ENCODE measurements at regions not wholly inside any gene's neighbourhood (a gene's known extent, or its start where the extent isn't known, plus 50 kb on each side); places are given as distances from the start of the nearest gene placed in this dataset.

DNA sequence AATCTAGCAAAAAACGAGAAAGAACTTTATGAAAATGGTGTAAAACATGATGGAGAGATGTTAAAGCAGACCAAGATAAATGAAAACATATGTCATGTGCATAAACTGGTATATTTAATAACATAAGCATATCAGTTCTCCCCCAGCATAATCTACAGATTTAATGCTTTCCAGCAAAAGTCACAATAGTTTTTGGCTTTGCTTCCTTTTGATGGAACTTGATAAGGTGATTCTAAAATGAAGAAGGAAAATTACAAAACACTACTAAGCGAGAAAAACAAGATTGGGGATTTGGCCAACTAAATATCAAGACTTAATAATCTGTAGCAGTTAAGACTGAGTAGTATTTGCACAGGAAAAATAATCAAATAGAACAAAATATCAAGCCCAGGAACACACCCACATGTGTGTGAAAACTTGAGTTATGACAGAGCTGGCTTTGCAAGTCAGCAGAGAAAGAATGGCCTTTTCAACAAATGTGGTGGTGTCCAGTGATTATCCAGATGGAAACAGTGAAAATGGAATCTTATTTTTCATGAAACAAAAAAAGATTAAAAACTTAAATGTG lies 83.7 kb upstream of the L3MBTL4 start:
- Mint-ChIP-seq H3K27ac (no peak overlapping the region), H3K4me1 (peaks cover 18% of the 10 kb centered on the region), H3K27me3 (ENCODE audit: insufficient read depth) (no peaks in the 10 kb centered on the region), H3K36me3 (ENCODE audit: low read depth) (peaks cover 7% of the 10 kb centered on the region), H3K4me3 (no peak overlapping the region), H3K9me3 (peaks cover 19% of the 10 kb centered on the region)
- WGBS, 2 experiments (ENCODE audit: insufficient coverage in 1 of 2, insufficient read length in 1 of 2): 84% methylated on average over 2 of the region's 2 CpGs; no CpG with 5 or more reads in 1 of the 2 experiments
- H3K9ac ChIP-seq (ENCODE audit: extremely low read depth, low read length, poor library complexity, severe bottlenecking): no peak overlapping the region
- H3K4me1 ChIP-seq (ENCODE audit: control insufficient read depth, insufficient read depth, low read length): peaks cover 11% of the 10 kb centered on the region
- no peaks in the 10 kb centered on the region for H3K36me3 ChIP-seq (ENCODE audit: control insufficient read depth, insufficient read depth, low read length)
- no peak for DNase-seq
- TF ChIP-seq, protein P1, sequence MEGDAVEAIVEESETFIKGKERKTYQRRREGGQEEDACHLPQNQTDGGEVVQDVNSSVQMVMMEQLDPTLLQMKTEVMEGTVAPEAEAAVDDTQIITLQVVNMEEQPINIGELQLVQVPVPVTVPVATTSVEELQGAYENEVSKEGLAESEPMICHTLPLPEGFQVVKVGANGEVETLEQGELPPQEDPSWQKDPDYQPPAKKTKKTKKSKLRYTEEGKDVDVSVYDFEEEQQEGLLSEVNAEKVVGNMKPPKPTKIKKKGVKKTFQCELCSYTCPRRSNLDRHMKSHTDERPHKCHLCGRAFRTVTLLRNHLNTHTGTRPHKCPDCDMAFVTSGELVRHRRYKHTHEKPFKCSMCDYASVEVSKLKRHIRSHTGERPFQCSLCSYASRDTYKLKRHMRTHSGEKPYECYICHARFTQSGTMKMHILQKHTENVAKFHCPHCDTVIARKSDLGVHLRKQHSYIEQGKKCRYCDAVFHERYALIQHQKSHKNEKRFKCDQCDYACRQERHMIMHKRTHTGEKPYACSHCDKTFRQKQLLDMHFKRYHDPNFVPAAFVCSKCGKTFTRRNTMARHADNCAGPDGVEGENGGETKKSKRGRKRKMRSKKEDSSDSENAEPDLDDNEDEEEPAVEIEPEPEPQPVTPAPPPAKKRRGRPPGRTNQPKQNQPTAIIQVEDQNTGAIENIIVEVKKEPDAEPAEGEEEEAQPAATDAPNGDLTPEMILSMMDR (conservative IDR thresholded peaks at IDR 0.05): no peak
- H3K9me3 ChIP-seq (ENCODE audit: control insufficient read depth, low read length): peaks cover 6% of the 10 kb centered on the region
- no peak overlapping the region for H3K27ac ChIP-seq (ENCODE audit: low read depth, low read length)
- no peaks in the 10 kb centered on the region for H3K27me3 ChIP-seq (ENCODE audit: control insufficient read depth, insufficient read depth, low read length, poor library complexity, severe bottlenecking)
- no peak overlapping the region for H3K4me3 ChIP-seq (ENCODE audit: low read length)

DNA sequence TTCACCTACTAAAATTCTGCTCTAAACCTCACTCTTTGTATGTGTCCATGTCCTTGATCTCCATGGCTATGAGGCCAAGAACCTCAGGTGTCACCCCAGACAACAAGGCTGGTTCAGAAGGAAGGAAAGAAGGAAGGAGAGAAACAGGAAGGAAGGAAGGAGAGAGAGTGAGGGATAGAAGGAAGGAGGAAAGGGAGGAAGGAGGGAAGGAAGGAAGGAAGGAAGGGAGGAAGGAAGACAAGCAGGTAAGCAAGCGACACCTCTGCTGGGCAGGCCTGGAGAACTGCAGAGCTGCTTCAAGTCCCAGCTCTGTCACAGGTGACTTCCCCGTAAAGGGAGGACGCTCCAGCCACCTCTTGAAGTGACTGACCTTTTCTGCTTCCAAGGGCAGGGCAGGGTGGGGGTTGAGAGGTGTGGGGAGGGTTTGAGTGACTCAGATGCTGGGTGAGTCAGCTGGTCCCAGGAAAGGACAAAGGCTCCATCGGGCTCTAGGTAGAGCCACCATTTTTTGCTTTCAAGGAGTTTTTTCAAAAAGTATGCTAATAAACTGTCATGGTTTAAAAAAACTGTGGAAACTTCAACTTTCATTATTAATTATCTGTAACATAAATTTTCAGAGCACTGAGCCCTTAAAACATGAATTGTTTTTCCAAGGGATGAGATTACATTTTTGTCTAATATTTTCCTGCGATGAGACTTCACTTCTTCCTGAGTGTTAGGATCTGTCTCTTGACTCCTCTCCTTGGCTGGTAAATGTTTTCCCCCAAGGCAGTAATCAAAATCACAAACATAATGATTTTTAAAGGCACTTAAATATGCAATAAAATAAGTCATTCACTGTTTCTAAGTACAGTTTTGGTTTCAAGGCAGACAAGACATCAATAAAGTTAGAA lies 90.1 kb upstream of the L3MBTL4 start:
- no peak overlapping the region for H3K27ac ChIP-seq (ENCODE audit: low read depth, low read length)
- H3K36me3 ChIP-seq (ENCODE audit: control insufficient read depth, insufficient read depth, low read length): no peaks in the 10 kb centered on the region
- TF ChIP-seq, protein P1 (conservative IDR thresholded peaks at IDR 0.05): no peak
- no peaks in the 10 kb centered on the region for H3K27me3 ChIP-seq (ENCODE audit: control insufficient read depth, insufficient read depth, low read length, poor library complexity, severe bottlenecking)
- H3K4me3 ChIP-seq (ENCODE audit: low read length): no peak overlapping the region
- no peak for DNase-seq
- peaks cover 19% of the 10 kb centered on the region for H3K9me3 Mint-ChIP-seq
- peaks cover 25% of the 10 kb centered on the region for H3K4me1 Mint-ChIP-seq
- no peaks in the 10 kb centered on the region for H3K27me3 Mint-ChIP-seq (ENCODE audit: insufficient read depth)
- peaks cover 6% of the 10 kb centered on the region for H3K9me3 ChIP-seq (ENCODE audit: control insufficient read depth, low read length)
- no peak overlapping the region for H3K27ac Mint-ChIP-seq
- H3K36me3 Mint-ChIP-seq (ENCODE audit: low read depth): peaks cover 7% of the 10 kb centered on the region
- 94 to 100% methylated on average over 2 to 5 of the region's 5 CpGs for WGBS, 2 experiments (ENCODE audit: insufficient coverage in 1 of 2, insufficient read length in 1 of 2)
- no peak overlapping the region for H3K9ac ChIP-seq (ENCODE audit: extremely low read depth, low read length, poor library complexity, severe bottlenecking)
- H3K4me1 ChIP-seq (ENCODE audit: control insufficient read depth, insufficient read depth, low read length): peaks cover 17% of the 10 kb centered on the region
- H3K4me3 Mint-ChIP-seq: no peak overlapping the region

DNA sequence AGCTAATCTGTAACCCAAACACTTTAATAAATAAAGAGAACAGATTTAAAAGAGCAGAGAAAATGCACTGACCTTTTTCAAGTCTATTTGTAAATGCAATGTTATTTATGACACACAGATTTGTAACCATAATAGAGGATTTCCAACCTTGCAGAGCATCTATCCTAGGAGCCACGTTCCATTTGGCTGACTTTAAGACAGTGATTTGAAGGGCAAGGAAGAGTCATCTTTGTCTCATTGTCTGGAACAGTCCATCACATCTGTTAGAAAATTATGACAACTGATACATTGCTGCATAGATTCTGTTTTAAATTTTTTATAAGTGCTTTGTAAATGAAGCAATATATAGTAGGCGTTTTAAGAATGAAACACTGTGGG lies 90.8 kb upstream of the L3MBTL4 start:
- Histone ChIP-seq H3K4me3 (ENCODE audit: low read length) (no peak overlapping the region), H3K36me3 (ENCODE audit: control insufficient read depth, insufficient read depth, low read length) (no peaks in the 10 kb centered on the region), H3K9ac (ENCODE audit: extremely low read depth, low read length, poor library complexity, severe bottlenecking) (no peak overlapping the region), H3K27me3 (ENCODE audit: control insufficient read depth, insufficient read depth, low read length, poor library complexity, severe bottlenecking) (no peaks in the 10 kb centered on the region), H3K4me1 (ENCODE audit: control insufficient read depth, insufficient read depth, low read length) (peaks cover 20% of the 10 kb centered on the region), H3K27ac (ENCODE audit: low read depth, low read length) (no peak overlapping the region), H3K9me3 (ENCODE audit: control insufficient read depth, low read length) (peaks cover 6% of the 10 kb centered on the region)
- TF ChIP-seq, protein P1 (conservative IDR thresholded peaks at IDR 0.05): no peak
- Mint-ChIP-seq H3K36me3 (ENCODE audit: low read depth) (peaks cover 7% of the 10 kb centered on the region), H3K27me3 (ENCODE audit: insufficient read depth) (no peaks in the 10 kb centered on the region), H3K4me1 (peaks cover 27% of the 10 kb centered on the region), H3K4me3 (no peak overlapping the region), H3K27ac (no peak overlapping the region), H3K9me3 (peaks cover 14% of the 10 kb centered on the region)
- WGBS, 2 experiments (ENCODE audit: insufficient coverage in 1 of 2, insufficient read length in 1 of 2): 87 to 94% methylated on average over 2 of the region's 2 CpGs
- DNase-seq: no peak
